Lower lobe of right lung (tissue), 2 donors: ENCODE measurements at regions not wholly inside any gene's neighbourhood (a gene's known extent, or its start where the extent isn't known, plus 50 kb on each side); places are given as distances from the start of the nearest gene placed in this dataset.
"Not testable (repeated sequence)": the region's sequence is repeated elsewhere in the genome, so short reads cannot be mapped to it uniquely, and the experiment has no call there.

Experiments
- ATAC-seq, 2 donors: fragments of 200-7000 bp; cut with Tn5 transposase; one replicate each; pipeline ENCODE4 v1.9.1; 2020 to 2022; ENCODE audit warnings: mild to moderate bottlenecking in 2 of 2, moderate library complexity in 2 of 2
- DNase-seq: peaks from one replicate; pipeline ENCODE4 v3.0.0-alpha.2; 2020
- H3K27ac ChIP-seq: fragments of 200-600 bp; one replicate; pipeline ENCODE4 v1.8.0; 2022
- H3K27me3 ChIP-seq: fragments of 200-600 bp; one replicate; pipeline ENCODE4 v1.8.0; 2022; ENCODE audit warnings: low read depth
- H3K36me3 ChIP-seq: fragments of 200-600 bp; one replicate; pipeline ENCODE4 v1.8.0; 2022; ENCODE audit warnings: mild to moderate bottlenecking
- H3K4me1 ChIP-seq: fragments of 200-600 bp; one replicate; pipeline ENCODE4 v1.8.0; 2022
- H3K4me3 ChIP-seq: fragments of 200-600 bp; one replicate; pipeline ENCODE4 v1.8.0; 2022; ENCODE audit warnings: mild to moderate bottlenecking
- H3K9me3 ChIP-seq: fragments of 200-600 bp; one replicate; pipeline ENCODE4 v1.8.0; 2022
- intact Hi-C: fragments of 100-400 bp; cut with DNase I; formaldehyde crosslinking; loops from one replicate; pipeline ENCODE4 v1.11.0; 2022
- TF ChIP-seq, protein P1 (sequence below): fragments of 200-600 bp; IDR thresholded peaks from one replicate; pipeline ENCODE4 v1.8.0; 2022; ENCODE audit warnings: antibody characterized with exemption, mild to moderate bottlenecking
- donor health status: DM: no; HTN: yes; CAD: no; lungs with severe emphysema.

DNA sequence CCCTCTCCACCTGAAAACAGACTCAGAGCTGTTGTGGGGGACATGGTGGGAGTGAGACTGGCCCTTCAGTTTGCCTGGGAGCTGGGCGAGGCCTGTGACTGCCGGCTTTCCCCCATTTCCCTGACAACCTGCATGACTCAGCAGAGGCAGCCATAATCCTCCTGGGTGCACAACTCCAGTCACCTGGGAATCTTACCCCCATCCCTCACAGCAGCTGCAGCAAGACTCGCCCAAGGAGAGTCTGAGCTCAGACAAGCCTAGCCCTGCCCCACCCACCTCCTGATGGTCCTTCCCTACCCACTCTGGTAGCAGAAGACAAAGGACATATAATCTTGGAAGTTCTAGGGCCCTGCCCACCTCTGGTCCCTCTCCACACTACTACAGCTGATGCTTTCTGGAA, 207.3 kb upstream of the ARID2 start:
- TF ChIP-seq, protein P1, sequence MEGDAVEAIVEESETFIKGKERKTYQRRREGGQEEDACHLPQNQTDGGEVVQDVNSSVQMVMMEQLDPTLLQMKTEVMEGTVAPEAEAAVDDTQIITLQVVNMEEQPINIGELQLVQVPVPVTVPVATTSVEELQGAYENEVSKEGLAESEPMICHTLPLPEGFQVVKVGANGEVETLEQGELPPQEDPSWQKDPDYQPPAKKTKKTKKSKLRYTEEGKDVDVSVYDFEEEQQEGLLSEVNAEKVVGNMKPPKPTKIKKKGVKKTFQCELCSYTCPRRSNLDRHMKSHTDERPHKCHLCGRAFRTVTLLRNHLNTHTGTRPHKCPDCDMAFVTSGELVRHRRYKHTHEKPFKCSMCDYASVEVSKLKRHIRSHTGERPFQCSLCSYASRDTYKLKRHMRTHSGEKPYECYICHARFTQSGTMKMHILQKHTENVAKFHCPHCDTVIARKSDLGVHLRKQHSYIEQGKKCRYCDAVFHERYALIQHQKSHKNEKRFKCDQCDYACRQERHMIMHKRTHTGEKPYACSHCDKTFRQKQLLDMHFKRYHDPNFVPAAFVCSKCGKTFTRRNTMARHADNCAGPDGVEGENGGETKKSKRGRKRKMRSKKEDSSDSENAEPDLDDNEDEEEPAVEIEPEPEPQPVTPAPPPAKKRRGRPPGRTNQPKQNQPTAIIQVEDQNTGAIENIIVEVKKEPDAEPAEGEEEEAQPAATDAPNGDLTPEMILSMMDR = no peak
- intact Hi-C loops = no loop called here
- Histone ChIP-seq H3K4me1 (no peaks in the 10 kb centered on the region), H3K27ac (no peak overlapping the region), H3K9me3 (no peaks in the 10 kb centered on the region), H3K27me3 (no peaks in the 10 kb centered on the region), H3K36me3 (no peaks in the 10 kb centered on the region), H3K4me3 (no peak overlapping the region)
- ATAC-seq (no peak), DNase-seq (no peak)

DNA sequence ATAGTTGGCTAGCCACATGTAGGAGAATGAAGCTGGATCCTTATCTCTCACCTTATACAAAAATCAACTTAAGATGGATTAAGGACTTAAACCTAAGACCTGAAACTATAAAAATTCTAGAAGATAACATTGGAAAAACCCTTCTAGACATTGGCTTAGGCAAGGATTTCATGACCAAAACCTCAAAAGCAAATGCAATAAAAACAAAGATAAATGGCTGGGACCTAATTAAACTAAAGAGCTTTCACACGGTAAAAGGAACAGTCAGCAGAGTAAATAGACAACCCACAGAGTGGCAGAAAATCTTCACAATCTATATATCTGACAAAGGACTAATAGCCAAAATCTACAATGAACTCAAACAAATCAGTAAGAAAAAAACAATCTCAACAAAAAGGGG, 202.7 kb upstream of the ARID2 start:
- DNase-seq, H3K4me1 ChIP-seq, H3K27ac ChIP-seq, ATAC-seq, H3K27me3 ChIP-seq, H3K9me3 ChIP-seq, intact Hi-C loops, H3K4me3 ChIP-seq, H3K36me3 ChIP-seq: not testable (repeated sequence)

DNA sequence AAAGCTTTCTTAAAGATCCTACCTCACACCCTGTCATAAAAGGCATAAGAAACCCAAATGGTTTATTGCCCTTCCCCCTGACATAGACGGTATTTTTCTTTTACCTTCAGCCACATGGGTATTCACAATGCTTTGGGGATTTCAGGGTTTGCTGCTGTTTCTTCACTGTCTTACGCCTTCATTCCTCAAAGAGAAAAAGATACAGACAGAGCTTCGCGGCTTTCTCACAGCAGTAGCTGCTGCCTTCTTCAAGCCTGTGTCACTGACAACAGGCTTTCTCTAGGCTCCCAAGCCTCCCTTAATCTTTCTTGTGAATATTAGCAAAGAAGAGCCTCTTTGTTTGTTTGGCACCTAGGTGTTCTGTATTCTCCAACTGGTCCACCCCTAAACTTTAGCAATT, 197.4 kb upstream of the ARID2 start:
- H3K27me3 ChIP-seq = no peaks in the 10 kb centered on the region
- ATAC-seq (no peak), DNase-seq (no peak)
- no peaks in the 10 kb centered on the region for H3K36me3 ChIP-seq
- H3K4me3 ChIP-seq = no peak overlapping the region
- H3K4me1 ChIP-seq = no peaks in the 10 kb centered on the region
- no peak overlapping the region for H3K27ac ChIP-seq
- intact Hi-C loops = no loop called here
- TF ChIP-seq, protein P1 = no peak
- H3K9me3 ChIP-seq = peaks cover 7% of the 10 kb centered on the region

DNA sequence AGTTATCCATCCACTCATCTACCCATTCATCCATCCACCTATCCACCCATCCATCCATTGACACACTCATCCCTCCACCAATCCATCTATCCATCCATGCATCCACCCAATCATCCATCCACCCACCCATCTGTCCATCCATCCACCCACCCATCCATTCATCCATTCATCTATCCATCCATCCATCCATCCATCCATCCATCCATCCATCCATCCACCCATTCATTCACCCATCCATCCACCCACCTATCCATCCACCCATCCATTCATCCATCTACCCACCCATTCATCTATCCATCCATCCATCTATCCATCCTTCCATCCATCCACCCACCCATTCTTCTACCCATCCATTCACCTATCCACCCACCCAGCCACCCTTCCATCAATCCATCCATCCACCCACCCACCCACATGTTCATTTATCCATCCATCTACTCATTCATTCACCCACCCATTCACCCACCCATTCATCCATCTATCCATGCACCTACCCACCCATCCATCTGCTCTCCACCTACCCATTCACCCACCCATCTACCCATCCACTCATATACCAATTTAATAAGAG, 193.8 kb upstream of the ARID2 start:
- DNase-seq = no peak
- Histone ChIP-seq H3K4me1 (no peaks in the 10 kb centered on the region), H3K27ac (no peak overlapping the region), H3K36me3 (no peaks in the 10 kb centered on the region), H3K9me3 (no peaks in the 10 kb centered on the region), H3K4me3 (no peak overlapping the region), H3K27me3 (no peaks in the 10 kb centered on the region)
- intact Hi-C loops = no loop called here
- no peak for ATAC-seq
- TF ChIP-seq, protein P1 = no peak

DNA sequence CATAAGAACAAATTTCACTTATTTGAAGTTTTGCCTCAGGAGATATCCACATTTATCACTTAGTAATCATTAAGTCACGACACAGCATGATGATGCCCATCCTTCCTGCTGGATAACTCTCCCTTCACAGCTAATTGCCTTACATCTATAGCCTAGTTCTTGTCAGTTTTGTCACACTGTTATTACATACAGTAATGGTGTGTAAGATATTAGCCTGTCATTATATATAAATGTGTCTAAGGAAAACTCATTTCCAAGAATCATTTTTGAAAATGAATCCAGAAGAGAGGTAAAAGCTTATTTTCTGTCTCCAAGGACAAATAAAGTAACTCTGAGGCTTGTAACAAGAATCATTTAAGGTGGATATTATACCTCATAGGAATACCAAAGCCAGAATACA, 193.2 kb upstream of the ARID2 start:
- no peak overlapping the region for H3K27ac ChIP-seq
- H3K4me1 ChIP-seq = no peaks in the 10 kb centered on the region
- H3K36me3 ChIP-seq = no peaks in the 10 kb centered on the region
- ATAC-seq (no peak), DNase-seq (no peak)
- intact Hi-C loops = no loop called here
- no peak overlapping the region for H3K4me3 ChIP-seq
- TF ChIP-seq, protein P1 = no peak
- H3K9me3 ChIP-seq = no peaks in the 10 kb centered on the region
- H3K27me3 ChIP-seq = no peaks in the 10 kb centered on the region

DNA sequence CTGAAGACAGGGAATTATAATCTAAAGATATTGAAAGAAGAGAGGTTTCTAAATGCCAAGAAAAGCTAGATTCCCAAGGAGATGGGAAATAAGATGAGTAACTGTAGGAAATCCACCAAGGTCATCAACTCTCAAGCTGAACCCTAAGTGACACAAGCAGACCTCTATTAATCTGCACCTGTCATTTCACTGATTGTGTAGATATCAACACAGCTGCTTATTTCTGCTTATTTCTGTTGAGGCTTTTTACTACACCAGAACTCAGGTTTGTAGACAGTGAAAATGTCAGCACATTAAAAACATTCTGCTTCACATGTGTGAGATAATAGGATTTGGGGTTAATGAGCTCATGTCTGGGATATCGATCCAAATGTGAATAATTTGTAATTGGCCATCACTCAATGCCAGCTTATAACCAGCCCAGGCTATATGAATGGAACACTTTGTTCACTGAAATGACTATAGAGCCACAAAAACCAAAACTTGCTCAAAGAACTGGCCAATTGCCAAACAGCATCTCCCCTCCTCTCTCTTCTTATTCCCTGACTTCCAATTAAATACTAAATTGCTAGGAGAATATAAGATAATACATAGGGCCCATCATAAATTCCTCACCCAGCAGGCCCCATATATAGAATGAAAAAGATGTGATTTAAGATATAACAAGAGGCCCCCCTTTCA, 188.7 kb upstream of the ARID2 start:
- TF ChIP-seq, protein P1 = no peak
- ATAC-seq (no peak), DNase-seq (no peak)
- Histone ChIP-seq H3K27me3 (no peaks in the 10 kb centered on the region), H3K27ac (no peak overlapping the region), H3K4me3 (no peak overlapping the region), H3K4me1 (no peaks in the 10 kb centered on the region), H3K9me3 (no peaks in the 10 kb centered on the region), H3K36me3 (no peaks in the 10 kb centered on the region)
- intact Hi-C loops = no loop called here
